Heart left ventricle (tissue), 16 donors: ENCODE measurements at regions not wholly inside any gene's neighbourhood (a gene's known extent, or its start where the extent isn't known, plus 50 kb on each side); places are given as distances from the start of the nearest gene placed in this dataset.

Source experiments
- ATAC-seq, 4 donors: fragments of 200-7000 bp; cut with Tn5 transposase; one replicate each; pipeline ENCODE4 v1.9.1; 2020 to 2022; ENCODE audit warnings: moderate library complexity in 4 of 4, mild to moderate bottlenecking in 3 of 4, moderate number of reproducible peaks in 1 of 4
- DNase-seq, 5 donors: peaks; one replicate each; pipeline ENCODE4 v3.0.0-alpha.2; 2020
- H3K27ac ChIP-seq, 12 donors: fragments of 200-600 bp; sonication (generic) in 4 of 12; one replicate each; pipeline versions ENCODE4 v1.5.0 to v1.8.0; 2016 to 2022; ENCODE audit warnings: mild to moderate bottlenecking in 2 of 12
- H3K27me3 ChIP-seq, 9 donors: fragments of 200-600 bp; sonication (generic) in 2 of 9; one replicate each; pipeline versions ENCODE4 v1.5.1 to v1.8.0; 2016 to 2022; ENCODE audit warnings: mild to moderate bottlenecking in 3 of 9
- H3K36me3 ChIP-seq, 9 donors: fragments of 200-600 bp; sonication (generic) in 2 of 9; one replicate each; pipeline versions ENCODE4 v1.5.0 to v1.8.0; 2018 to 2022; ENCODE audit warnings: mild to moderate bottlenecking in 2 of 9
- H3K4me1 ChIP-seq, 12 donors: fragments of 200-600 bp; sonication (generic) in 4 of 12; one replicate each; pipeline versions ENCODE4 v1.5.0 to v1.8.0; 2016 to 2022; ENCODE audit warnings: mild to moderate bottlenecking in 3 of 12
- H3K4me3 ChIP-seq, 12 donors: fragments of 200-600 bp; sonication (generic) in 4 of 12; one replicate each; pipeline versions ENCODE4 v1.5.0 to v1.8.0; 2017 to 2022; ENCODE audit warnings: mild to moderate bottlenecking in 9 of 12, moderate library complexity in 4 of 12
- H3K9me3 ChIP-seq, 12 donors: fragments of 200-600 bp; sonication (generic) in 4 of 12; one replicate each; pipeline versions ENCODE4 v1.5.0 to v1.8.0; 2016 to 2022; ENCODE audit warnings: mild to moderate bottlenecking in 1 of 12
- CTCF ChIP-seq, 12 donors: fragments of 200-600 bp; sonication (generic) in 4 of 12; IDR thresholded peaks; one replicate each; pipeline versions ENCODE4 v1.5.0 to v1.8.0; 2018 to 2022; ENCODE audit warnings: antibody characterized with exemption in 12 of 12, mild to moderate bottlenecking in 5 of 12
- POLR2A ChIP-seq, 2 donors: fragments of 450-650 bp; IDR thresholded peaks; one replicate each; pipeline ENCODE4 v1.6.1; 2017; ENCODE audit warnings: antibody characterized with exemption in 2 of 2, mild to moderate bottlenecking in 2 of 2, moderate library complexity in 2 of 2
- WGBS, 4 donors: extraction: QIAGEN DNeasy Blood & Tissue Kit in 2 of 4; methylation state at CpG; one replicate each; pipeline versions ENCODE4 v1.1.5 to v1.1.7; 2013 to 2018; 5-methylcytosine and 5-hydroxymethylcytosine counted together
- intact Hi-C, 10 donors: fragments of 100-400 bp; cut with DNase I; formaldehyde crosslinking; loops; one replicate each; pipeline versions ENCODE4 v1.11.1 to v1.14.2; 2022
- donor health status: ischemic (EF 13 %, LVEDD 7.1; RV severe dilation, severe dysfunction).
- donor health status: healthy with polysubstance abuse.
- donor health status: DM: no; HTN: yes; CAD: no.
- donor health status: DM: no; HTN: no; CAD: no.
- donor health status: ischemic (EF 25% LVEDD 6.9; RV normal size, moderate dysfunction).
- donor health status: ischemic (EF 25% LVEDD 5.7; RV mildly dilated, moderate dysfunction).
- donor health status: healthy.
- donor health status: DM: yes; HTN: yes; CAD: no.
- donor health status: ischemic (EF 35%, LVEDD 5.7; RV mildly dilated, moderate dysfunction).
- donor health status: nonischemic (EF 11% LVEDD 7.7; RV severe dilation, severe dysfunction).
- donor health status: DM: yes; HTN: yes; CAD: no.
- donor health status: PGD.
- donor health status: ischemic (EF 29% LVEDD 5.4; RV normal size, mild dysfunction).
- donor health status: nonischemic (EF 23%, LVEDD 6.1; RV moderate dilation, normal function).

DNA sequence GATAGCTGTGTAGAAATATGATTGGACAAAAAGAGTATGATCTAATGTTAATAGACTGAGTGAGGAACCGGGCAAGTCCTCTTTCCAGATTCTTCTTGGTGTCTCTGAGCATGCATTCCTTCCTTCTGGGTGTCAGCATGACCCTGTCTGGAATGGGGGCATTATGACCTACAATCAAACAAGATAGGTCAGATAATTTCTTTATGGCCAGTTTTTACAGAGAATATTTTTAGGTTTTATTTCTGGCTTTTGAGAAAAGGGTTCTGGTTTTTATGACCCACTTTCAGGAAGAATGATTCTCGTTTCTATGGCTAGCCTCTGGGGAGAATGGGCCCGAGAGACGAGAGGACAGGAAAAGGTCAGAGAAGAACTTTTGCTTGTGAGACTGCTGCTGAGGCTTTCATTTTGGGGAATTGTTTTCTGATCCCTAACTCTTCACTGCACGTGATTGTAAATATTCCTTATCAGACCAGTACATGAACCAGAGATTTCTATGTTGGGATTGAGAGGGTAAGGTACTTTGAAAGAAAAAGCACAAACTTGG, 383.8 kb downstream of the AASDHPPT start:
- Histone ChIP-seq H3K27me3 (no peaks in the 10 kb centered on the region), H3K27ac (peak overlapping the region in 4 of 12 donors; percentile 5 to 27 (median 17)), H3K9me3 (no peaks in the 10 kb centered on the region), H3K36me3 (no peaks in the 10 kb centered on the region), H3K4me3 (no peak overlapping the region), H3K4me1 (peaks cover 0 to 11% (median 0%) of the 10 kb centered on the region in 12 donors)
- intact Hi-C loops, result no loop called here
- peak in 1 of 4 donors; percentile 42 for ATAC-seq
- whole genome bisulfite sequencing, 4 donors, result 49 to 55% (median 50%) methylated on average over 5 of the region's 5 CpGs
- no peak for TF ChIP-seq CTCF (IDR thresholded peaks at IDR 0.05)
- TF ChIP-seq POLR2A (IDR thresholded peaks at IDR 0.05), result no peak
- peak in 3 of 5 donors; percentile 18 to 46 (median 37) for DNase-seq

DNA sequence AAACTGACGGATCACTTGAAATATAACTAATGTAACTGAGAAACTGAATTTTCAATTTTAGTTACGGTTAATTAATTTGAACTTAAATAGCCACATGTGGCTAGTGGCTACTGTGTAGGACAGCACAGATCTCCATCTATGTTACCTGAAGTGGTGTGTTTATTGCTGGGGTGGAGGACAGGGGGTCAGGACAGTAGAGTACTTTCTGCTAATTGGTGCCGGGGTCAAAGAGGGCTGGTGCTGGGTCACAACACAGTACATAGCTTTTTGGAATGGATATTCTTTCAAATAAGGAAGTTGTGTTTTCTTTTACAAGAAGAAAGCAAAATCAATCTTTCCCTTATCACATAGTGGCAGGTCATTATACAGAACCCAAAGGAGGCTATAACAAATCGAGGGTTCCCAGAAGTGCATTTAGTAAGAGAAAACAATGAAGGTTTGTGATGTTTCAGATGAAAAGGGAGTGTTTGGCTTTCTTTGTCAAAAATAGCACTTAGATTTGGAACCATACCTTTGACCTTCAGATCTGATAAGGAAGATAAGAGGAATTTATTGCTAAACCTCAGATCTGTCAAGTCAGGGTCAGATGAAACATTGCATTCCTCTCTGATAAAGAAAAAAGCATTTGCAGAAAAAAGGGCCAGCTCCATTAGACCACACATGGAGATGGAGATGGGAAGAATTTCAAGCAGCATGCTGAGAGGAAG, 384.5 kb downstream of the AASDHPPT start:
- no peak overlapping the region for H3K4me3 ChIP-seq
- TF ChIP-seq POLR2A (IDR thresholded peaks at IDR 0.05) (no peak), CTCF (IDR thresholded peaks at IDR 0.05) (no peak)
- H3K4me1 ChIP-seq, result peaks cover 0 to 11% (median 0%) of the 10 kb centered on the region in 12 donors
- H3K9me3 ChIP-seq, result no peaks in the 10 kb centered on the region
- intact Hi-C loops, result no loop called here
- WGBS, 4 donors, result 62 to 69% (median 66%) methylated on average over 4 of the region's 4 CpGs
- DNase-seq, result no peak
- no peaks in the 10 kb centered on the region for H3K36me3 ChIP-seq
- H3K27me3 ChIP-seq, result no peaks in the 10 kb centered on the region
- no peak for ATAC-seq
- peak overlapping the region in 5 of 12 donors; percentile 5 to 29 (median 24) for H3K27ac ChIP-seq

DNA sequence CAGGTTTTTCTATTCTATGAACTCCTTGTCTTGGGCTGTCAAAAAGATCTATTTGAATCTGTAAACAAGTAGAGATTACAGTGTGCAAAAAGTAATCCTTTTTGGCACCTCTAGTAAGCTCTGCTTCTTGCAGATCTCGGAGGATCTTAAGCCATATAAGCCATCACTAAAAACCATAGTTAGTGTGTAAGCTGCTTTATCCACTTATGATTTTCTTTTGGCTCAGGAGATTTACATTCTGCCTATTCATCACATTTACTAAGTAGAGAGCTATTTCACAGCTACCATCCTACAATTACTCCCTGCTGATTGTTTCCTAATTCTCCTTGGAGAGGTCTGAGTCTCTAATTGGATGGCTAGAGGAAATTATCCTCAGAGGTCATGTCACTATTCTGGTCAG, 385.7 kb downstream of the AASDHPPT start:
- 58 to 72% (median 65%) methylated on average over 1 of the region's 1 CpG for WGBS, 4 donors
- H3K36me3 ChIP-seq, result no peaks in the 10 kb centered on the region
- peak overlapping the region in 4 of 12 donors; percentile 18 to 36 (median 22) for H3K27ac ChIP-seq
- no peaks in the 10 kb centered on the region for H3K27me3 ChIP-seq
- ATAC-seq, result no peak
- DNase-seq, result no peak
- TF ChIP-seq POLR2A (IDR thresholded peaks at IDR 0.05), result no peak
- TF ChIP-seq CTCF (IDR thresholded peaks at IDR 0.05), result no peak
- H3K4me3 ChIP-seq, result no peak overlapping the region
- no peaks in the 10 kb centered on the region for H3K9me3 ChIP-seq
- intact Hi-C loops, result no loop called here
- H3K4me1 ChIP-seq, result peaks cover 0 to 11% (median 0%) of the 10 kb centered on the region in 12 donors

GRCh38 chr11:106463796-106464201, 386.3 kb downstream of the AASDHPPT start:
- H3K4me3 ChIP-seq, result no peak overlapping the region
- ATAC-seq (peak in 3 of 4 donors; percentile 42 to 68 (median 66)), DNase-seq (no peak)
- no peaks in the 10 kb centered on the region for H3K36me3 ChIP-seq
- intact Hi-C loops, result no loop called here
- no peaks in the 10 kb centered on the region for H3K27me3 ChIP-seq
- WGBS, 4 donors, result 34 to 45% (median 37%) methylated on average over 4 of the region's 4 CpGs
- TF ChIP-seq POLR2A (IDR thresholded peaks at IDR 0.05) (no peak), CTCF (IDR thresholded peaks at IDR 0.05) (no peak)
- peak overlapping the region in 3 of 12 donors; percentile 20 to 38 (median 24) for H3K27ac ChIP-seq
- H3K9me3 ChIP-seq, result no peaks in the 10 kb centered on the region
- peaks cover 0 to 11% (median 0%) of the 10 kb centered on the region in 12 donors for H3K4me1 ChIP-seq
